ENCODE measurements at regions not wholly inside any gene's neighbourhood (a gene's known extent, or its start where the extent isn't known, plus 50 kb on each side); places are given as distances from the start of the nearest gene placed in this dataset.

DNA sequence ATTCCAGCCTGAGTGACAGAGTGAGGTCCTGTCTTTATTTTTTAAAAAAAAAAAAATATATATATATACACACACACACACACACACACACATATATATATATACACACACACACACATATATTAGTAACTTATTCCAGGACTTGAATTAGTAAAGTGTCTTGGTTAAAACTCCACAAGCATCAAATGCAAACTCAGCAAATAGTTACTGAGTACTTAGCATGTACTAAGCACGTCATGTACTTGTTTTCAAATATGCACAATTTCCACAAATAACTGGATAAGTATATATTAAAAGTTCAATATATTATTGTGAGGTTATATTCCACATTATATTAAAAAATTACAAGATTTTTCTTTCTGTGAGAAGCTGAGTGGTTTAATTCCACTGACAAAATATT, 304.7 kb downstream of the ZEB2 start:
- WGBS, 2 experiments (ENCODE audit: insufficient coverage in 2 of 2), result no CpG with 5 or more reads among the region's 1 CpG

DNA sequence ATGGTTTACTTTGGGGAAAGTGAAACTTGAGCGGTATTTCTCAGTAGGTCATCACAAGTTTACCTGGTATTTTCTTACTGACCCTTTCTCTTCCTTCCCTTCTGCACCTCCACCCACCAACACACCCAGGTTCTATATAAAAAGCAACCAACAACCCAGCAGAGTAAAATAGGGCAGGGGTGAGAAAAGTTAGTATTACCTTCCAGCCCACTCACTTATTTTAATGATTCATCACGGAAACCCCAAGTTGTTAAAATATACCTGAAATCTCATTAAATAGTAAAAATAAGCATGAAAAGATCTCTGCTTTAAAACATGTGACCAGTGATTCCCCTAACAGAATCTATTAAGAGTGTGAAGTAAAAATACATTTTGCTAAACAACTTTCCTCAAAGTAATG, 306.1 kb downstream of the ZEB2 start:
- no CpG with 5 or more reads among the region's 2 CpGs for WGBS, 2 experiments (ENCODE audit: insufficient coverage in 2 of 2)
- Histone ChIP-seq H3K9me3 (ENCODE audit: control insufficient read depth, low read length) (no peaks in the 10 kb centered on the region), H3K36me3 (ENCODE audit: control insufficient read depth, insufficient read depth, low read length) (no peaks in the 10 kb centered on the region), H3K4me3 (ENCODE audit: extremely low read depth, insufficient read depth, low read length, poor library complexity, severe bottlenecking) (no peak overlapping the region), H3K4me1 (ENCODE audit: control insufficient read depth, insufficient read depth, low read length, poor library complexity, severe bottlenecking) (no peaks in the 10 kb centered on the region), H3K27ac (ENCODE audit: low read depth, low read length, severe bottlenecking) (no peak overlapping the region)

More for the DNA sequence above, 304.7 kb downstream of the ZEB2 start:
- Histone ChIP-seq H3K9me3 (ENCODE audit: control insufficient read depth, low read length) (no peaks in the 10 kb centered on the region), H3K4me3 (ENCODE audit: extremely low read depth, insufficient read depth, low read length, poor library complexity, severe bottlenecking) (no peak overlapping the region), H3K27ac (ENCODE audit: low read depth, low read length, severe bottlenecking) (no peak overlapping the region), H3K36me3 (ENCODE audit: control insufficient read depth, insufficient read depth, low read length) (no peaks in the 10 kb centered on the region), H3K4me1 (ENCODE audit: control insufficient read depth, insufficient read depth, low read length, poor library complexity, severe bottlenecking) (no peaks in the 10 kb centered on the region)

DNA sequence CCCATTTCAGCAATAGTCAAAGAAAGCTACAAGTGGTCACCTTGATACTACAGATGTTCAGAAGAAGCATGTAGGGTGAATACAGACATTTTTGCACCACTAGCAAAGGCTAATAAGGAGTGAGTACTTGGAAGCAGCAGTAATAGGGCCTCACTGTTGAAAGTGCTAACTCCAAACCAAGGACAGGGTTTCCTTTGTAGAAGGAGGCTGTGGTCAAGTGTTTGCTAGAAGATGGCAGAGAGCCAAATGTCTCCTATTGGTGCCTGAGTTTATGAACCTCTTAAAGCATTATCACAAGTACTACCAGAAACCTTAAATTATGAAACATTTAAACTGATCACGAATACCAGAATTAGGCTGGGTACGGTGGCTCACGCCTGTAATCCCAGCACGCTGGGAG, 308.1 kb downstream of the ZEB2 start:
- WGBS, 2 experiments (ENCODE audit: insufficient coverage in 2 of 2), result 96 to 100% methylated on average over 1 to 4 of the region's 4 CpGs
- H3K4me3 ChIP-seq (ENCODE audit: extremely low read depth, insufficient read depth, low read length, poor library complexity, severe bottlenecking), result no peak overlapping the region

DNA sequence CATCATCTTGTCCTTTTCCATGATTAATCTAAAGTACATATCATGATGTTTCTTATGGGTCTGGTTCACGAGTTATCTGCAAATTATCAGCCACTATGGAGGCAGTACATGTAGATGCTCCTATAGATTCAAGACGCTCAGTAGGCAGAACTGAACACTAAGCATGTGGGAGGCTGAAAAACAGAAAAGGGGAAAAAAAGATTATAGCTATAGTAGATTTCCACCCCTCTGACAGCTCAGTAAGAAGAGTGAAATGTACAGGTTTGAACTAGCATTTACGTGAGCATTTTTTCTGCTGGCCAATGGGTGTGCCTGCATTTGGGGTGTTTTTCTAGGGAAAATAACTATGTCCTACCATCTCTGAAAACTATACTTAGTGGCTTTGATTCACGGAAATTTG, 308.9 kb downstream of the ZEB2 start:
- Histone ChIP-seq H3K27ac (ENCODE audit: low read depth, low read length, severe bottlenecking) (no peak overlapping the region), H3K4me3 (ENCODE audit: extremely low read depth, insufficient read depth, low read length, poor library complexity, severe bottlenecking) (no peak overlapping the region), H3K36me3 (ENCODE audit: control insufficient read depth, insufficient read depth, low read length) (no peaks in the 10 kb centered on the region), H3K4me1 (ENCODE audit: control insufficient read depth, insufficient read depth, low read length, poor library complexity, severe bottlenecking) (no peaks in the 10 kb centered on the region), H3K9me3 (ENCODE audit: control insufficient read depth, low read length) (no peaks in the 10 kb centered on the region)
- WGBS, 2 experiments (ENCODE audit: insufficient coverage in 2 of 2), result 100% methylated on average over 4 of the region's 4 CpGs; no CpG with 5 or more reads in 1 of the 2 experiments

More for the DNA sequence above, 308.1 kb downstream of the ZEB2 start:
- no peak overlapping the region for H3K27ac ChIP-seq (ENCODE audit: low read depth, low read length, severe bottlenecking)
- no peaks in the 10 kb centered on the region for H3K36me3 ChIP-seq (ENCODE audit: control insufficient read depth, insufficient read depth, low read length)
- no peaks in the 10 kb centered on the region for H3K4me1 ChIP-seq (ENCODE audit: control insufficient read depth, insufficient read depth, low read length, poor library complexity, severe bottlenecking)
- H3K9me3 ChIP-seq (ENCODE audit: control insufficient read depth, low read length), result no peaks in the 10 kb centered on the region

DNA sequence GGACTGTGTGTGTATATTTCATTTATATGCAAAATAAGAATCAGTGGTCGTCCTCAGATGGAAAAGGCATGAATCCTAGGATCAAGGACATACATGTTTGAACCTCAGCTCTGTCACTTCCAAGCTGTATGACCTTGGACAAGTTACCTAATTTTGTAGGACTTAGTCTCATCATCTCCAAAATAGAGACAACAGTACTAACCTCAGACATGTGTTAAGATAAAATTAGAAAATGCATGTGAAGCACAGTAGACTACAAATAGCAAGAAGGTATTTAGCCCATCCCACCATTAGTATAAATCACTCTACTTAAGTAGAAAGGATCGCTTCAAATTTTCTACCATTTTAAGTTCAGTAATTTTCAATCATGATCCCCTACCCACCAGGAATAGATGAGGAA, 309.8 kb downstream of the ZEB2 start:
- no peak overlapping the region for H3K27ac ChIP-seq (ENCODE audit: low read depth, low read length, severe bottlenecking)
- no peak overlapping the region for H3K4me3 ChIP-seq (ENCODE audit: extremely low read depth, insufficient read depth, low read length, poor library complexity, severe bottlenecking)
- no peaks in the 10 kb centered on the region for H3K36me3 ChIP-seq (ENCODE audit: control insufficient read depth, insufficient read depth, low read length)
- H3K9me3 ChIP-seq (ENCODE audit: control insufficient read depth, low read length), result no peaks in the 10 kb centered on the region
- WGBS, 2 experiments (ENCODE audit: insufficient coverage in 2 of 2), result 80% methylated on average over 1 of the region's 2 CpGs; no CpG with 5 or more reads in 1 of the 2 experiments
- no peaks in the 10 kb centered on the region for H3K4me1 ChIP-seq (ENCODE audit: control insufficient read depth, insufficient read depth, low read length, poor library complexity, severe bottlenecking)

DNA sequence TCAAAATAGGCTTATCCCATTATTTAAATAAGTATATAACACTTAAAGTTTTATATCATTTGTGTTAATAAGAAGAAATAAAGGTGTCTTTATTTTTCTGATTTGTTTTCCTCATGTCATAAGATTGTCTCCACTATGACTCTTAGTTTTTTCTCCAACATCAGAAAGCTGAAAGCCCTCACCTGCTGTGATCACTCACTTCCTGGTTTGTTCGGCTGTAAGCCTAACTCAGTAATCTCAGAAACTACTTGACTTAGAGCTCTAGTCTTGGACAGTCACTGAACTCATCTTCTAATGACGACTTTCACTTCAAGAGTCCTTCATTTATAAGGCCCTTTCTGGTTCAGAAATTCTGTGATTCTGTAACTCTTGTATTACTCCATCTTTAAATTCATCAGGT, 311.0 kb downstream of the ZEB2 start:
- no peaks in the 10 kb centered on the region for H3K9me3 ChIP-seq (ENCODE audit: control insufficient read depth, low read length)
- WGBS, 2 experiments (ENCODE audit: insufficient coverage in 2 of 2), result 100% methylated on average over 1 to 2 of the region's 2 CpGs
- H3K4me3 ChIP-seq (ENCODE audit: extremely low read depth, insufficient read depth, low read length, poor library complexity, severe bottlenecking), result no peak overlapping the region
- no peaks in the 10 kb centered on the region for H3K4me1 ChIP-seq (ENCODE audit: control insufficient read depth, insufficient read depth, low read length, poor library complexity, severe bottlenecking)
- H3K27ac ChIP-seq (ENCODE audit: low read depth, low read length, severe bottlenecking), result no peak overlapping the region
- H3K36me3 ChIP-seq (ENCODE audit: control insufficient read depth, insufficient read depth, low read length), result no peaks in the 10 kb centered on the region

DNA sequence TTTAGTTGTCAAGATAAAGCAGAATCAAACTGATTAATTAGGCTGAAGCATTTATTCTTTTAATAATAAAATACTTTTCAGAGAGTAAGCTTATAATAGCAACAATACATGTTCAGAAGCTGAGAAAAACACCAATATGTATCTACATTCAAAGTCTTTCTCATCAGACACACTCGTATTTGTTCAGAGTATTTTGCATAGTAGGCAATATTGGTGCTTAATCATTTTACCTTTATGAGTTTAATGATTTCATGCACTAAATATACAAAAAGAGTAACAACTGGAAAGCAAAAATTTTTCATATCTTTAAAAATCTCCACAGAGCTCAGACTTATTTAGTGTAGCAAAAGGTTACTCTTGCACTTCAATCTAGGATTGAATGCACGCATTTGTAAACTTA, 313.9 kb downstream of the ZEB2 start:
- no peak overlapping the region for H3K4me3 ChIP-seq (ENCODE audit: extremely low read depth, insufficient read depth, low read length, poor library complexity, severe bottlenecking)
- no peak overlapping the region for H3K27ac ChIP-seq (ENCODE audit: low read depth, low read length, severe bottlenecking)
- no CpG with 5 or more reads among the region's 2 CpGs for WGBS, 2 experiments (ENCODE audit: insufficient coverage in 2 of 2)

DNA sequence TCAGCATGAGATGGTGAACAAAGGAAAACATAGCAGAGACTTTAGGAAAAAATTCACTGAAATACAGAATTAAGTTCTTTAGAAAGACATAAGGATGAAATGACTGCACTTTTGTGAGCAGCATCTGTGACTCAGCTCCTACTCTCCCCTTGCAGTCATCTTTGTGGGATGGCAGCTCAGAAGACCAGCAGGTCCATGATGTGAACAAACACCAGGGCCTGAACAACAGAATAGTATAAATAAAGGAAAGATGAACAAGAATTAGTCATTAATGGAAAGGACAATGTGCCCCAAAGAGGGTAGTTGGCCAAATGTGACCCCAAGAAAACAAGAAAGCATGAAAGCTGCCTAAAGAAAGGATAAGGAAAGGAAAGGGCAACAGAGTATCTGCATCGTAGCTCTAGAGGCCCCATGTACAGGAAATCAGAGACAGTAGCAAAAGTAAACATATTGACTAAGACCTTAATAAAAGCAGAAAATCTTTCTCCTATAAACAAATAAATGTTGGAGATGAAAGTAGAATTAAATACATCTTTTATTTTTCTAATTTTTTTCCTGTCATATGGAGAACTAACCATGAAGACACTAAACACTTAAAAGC, 318.0 kb downstream of the ZEB2 start:
- no peaks in the 10 kb centered on the region for H3K9me3 ChIP-seq (ENCODE audit: control insufficient read depth, low read length)
- no peaks in the 10 kb centered on the region for H3K4me1 ChIP-seq (ENCODE audit: control insufficient read depth, insufficient read depth, low read length, poor library complexity, severe bottlenecking)
- WGBS, 2 experiments (ENCODE audit: insufficient coverage in 2 of 2), result no CpG with 5 or more reads among the region's 1 CpG
- no peak overlapping the region for H3K4me3 ChIP-seq (ENCODE audit: extremely low read depth, insufficient read depth, low read length, poor library complexity, severe bottlenecking)
- H3K27ac ChIP-seq (ENCODE audit: low read depth, low read length, severe bottlenecking), result no peak overlapping the region
- no peaks in the 10 kb centered on the region for H3K36me3 ChIP-seq (ENCODE audit: control insufficient read depth, insufficient read depth, low read length)

More for the DNA sequence above, 313.9 kb downstream of the ZEB2 start:
- Histone ChIP-seq H3K9me3 (ENCODE audit: control insufficient read depth, low read length) (no peaks in the 10 kb centered on the region), H3K36me3 (ENCODE audit: control insufficient read depth, insufficient read depth, low read length) (no peaks in the 10 kb centered on the region), H3K4me1 (ENCODE audit: control insufficient read depth, insufficient read depth, low read length, poor library complexity, severe bottlenecking) (no peaks in the 10 kb centered on the region)

DNA sequence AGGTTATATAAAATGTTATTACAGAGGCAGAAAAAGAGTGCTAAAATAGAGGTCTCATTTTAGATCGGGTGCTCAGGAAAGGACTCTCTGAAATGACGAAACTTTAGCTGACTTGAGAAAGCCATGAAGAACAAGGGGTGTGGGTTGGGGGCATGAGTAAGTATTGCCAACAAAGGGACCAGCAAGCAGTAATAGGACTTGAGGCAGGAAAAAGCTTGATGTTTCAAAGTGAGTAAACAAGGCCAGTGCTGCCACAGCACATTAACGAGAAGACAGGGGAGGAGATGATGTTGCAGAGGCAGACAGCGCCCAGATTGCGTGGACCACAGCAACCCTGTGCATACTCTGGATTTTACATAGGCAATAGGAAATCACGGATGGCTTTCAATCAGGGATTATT, 318.8 kb downstream of the ZEB2 start:
- 93 to 99% methylated on average over 5 to 6 of the region's 6 CpGs for WGBS, 2 experiments (ENCODE audit: insufficient coverage in 2 of 2)
- no peaks in the 10 kb centered on the region for H3K9me3 ChIP-seq (ENCODE audit: control insufficient read depth, low read length)
- H3K4me3 ChIP-seq (ENCODE audit: extremely low read depth, insufficient read depth, low read length, poor library complexity, severe bottlenecking), result no peak overlapping the region

DNA sequence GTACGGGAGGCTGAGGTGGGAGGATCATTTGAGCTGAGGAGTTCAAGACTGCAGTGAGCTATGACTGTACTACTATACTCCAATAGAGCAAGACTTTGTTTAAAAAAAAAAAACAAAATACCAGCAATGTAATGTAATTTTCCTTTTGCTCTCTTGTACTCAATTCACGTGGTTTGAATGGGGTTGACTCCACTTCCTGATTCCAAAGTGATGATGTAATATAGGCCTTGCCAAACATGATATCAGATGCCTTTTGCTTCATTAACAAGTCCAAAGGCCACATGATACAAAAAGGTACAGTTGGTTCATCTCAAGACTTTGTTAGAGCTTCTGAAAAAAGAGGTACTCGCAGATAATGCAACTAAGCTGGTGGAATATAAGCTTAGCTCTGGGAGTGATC, 321.8 kb downstream of the ZEB2 start:
- Histone ChIP-seq H3K9me3 (ENCODE audit: control insufficient read depth, low read length) (no peaks in the 10 kb centered on the region), H3K36me3 (ENCODE audit: control insufficient read depth, insufficient read depth, low read length) (no peaks in the 10 kb centered on the region), H3K4me1 (ENCODE audit: control insufficient read depth, insufficient read depth, low read length, poor library complexity, severe bottlenecking) (no peaks in the 10 kb centered on the region), H3K27ac (ENCODE audit: low read depth, low read length, severe bottlenecking) (no peak overlapping the region), H3K4me3 (ENCODE audit: extremely low read depth, insufficient read depth, low read length, poor library complexity, severe bottlenecking) (no peak overlapping the region)
- 100% methylated on average over 1 of the region's 3 CpGs for WGBS, 2 experiments (ENCODE audit: insufficient coverage in 2 of 2)

More for the DNA sequence above, 318.8 kb downstream of the ZEB2 start:
- H3K4me1 ChIP-seq (ENCODE audit: control insufficient read depth, insufficient read depth, low read length, poor library complexity, severe bottlenecking), result no peaks in the 10 kb centered on the region
- H3K36me3 ChIP-seq (ENCODE audit: control insufficient read depth, insufficient read depth, low read length), result no peaks in the 10 kb centered on the region
- no peak overlapping the region for H3K27ac ChIP-seq (ENCODE audit: low read depth, low read length, severe bottlenecking)

DNA sequence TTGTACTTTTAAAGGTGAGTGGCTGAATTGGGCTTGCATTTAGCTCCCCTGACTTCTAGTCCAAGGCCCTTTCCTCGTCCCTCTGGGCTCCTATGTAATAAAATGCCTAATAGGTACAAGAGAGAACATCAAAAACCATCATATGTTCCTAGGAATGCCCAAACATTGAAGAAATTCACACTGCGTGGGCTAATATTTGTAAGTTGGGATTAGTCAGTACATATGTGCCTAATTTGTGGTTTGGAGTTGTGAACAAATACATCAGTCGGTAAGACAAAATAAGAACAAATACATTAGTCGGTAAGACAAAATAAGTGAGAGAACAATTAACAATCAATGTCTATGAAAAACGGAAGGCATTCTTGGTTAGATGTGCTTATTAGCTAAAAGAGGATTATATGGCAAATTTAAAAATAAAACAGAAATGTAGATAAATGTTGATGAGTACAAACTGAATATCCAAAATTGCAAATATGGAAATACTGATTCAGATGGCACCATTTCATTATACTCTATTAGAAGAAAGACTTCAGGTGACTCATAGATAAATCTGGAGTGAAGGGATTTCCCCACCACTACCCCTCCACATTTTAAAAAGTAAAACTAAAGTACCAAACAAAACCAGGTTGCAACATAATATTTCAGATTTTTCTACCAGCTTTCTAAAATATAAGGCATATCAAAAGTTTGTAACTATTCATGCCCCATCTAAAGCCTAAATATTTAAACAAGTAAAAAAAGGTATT, 325.4 kb downstream of the ZEB2 start:
- WGBS, 2 experiments (ENCODE audit: insufficient coverage in 2 of 2), result 100% methylated on average over 1 of the region's 5 CpGs; no CpG with 5 or more reads in 1 of the 2 experiments
- H3K4me3 ChIP-seq (ENCODE audit: extremely low read depth, insufficient read depth, low read length, poor library complexity, severe bottlenecking), result no peak overlapping the region
- H3K27ac ChIP-seq (ENCODE audit: low read depth, low read length, severe bottlenecking), result no peak overlapping the region
- no peaks in the 10 kb centered on the region for H3K9me3 ChIP-seq (ENCODE audit: control insufficient read depth, low read length)
- H3K4me1 ChIP-seq (ENCODE audit: control insufficient read depth, insufficient read depth, low read length, poor library complexity, severe bottlenecking), result no peaks in the 10 kb centered on the region
- no peaks in the 10 kb centered on the region for H3K36me3 ChIP-seq (ENCODE audit: control insufficient read depth, insufficient read depth, low read length)
